ENCODE measurements at regions not wholly inside any gene's neighbourhood (a gene's known extent, or its start where the extent isn't known, plus 50 kb on each side); places are given as distances from the start of the nearest gene placed in this dataset.

- TF ChIP-seq EZH2 (IDR thresholded peaks at IDR 0.05; ENCODE audit: insufficient read depth, poor library complexity, severe bottlenecking) (no peak), EZH2phosphoT487 (IDR thresholded peaks at IDR 0.05; ENCODE audit: insufficient read depth, low read depth) (no peak)
- DNase-seq: no peak
- Histone ChIP-seq H3K4me1 (ENCODE audit: insufficient read depth) (no peaks in the 10 kb centered on the region), H3K4me3 (no peak overlapping the region), H2AFZ (no peak overlapping the region), H3K9me3 (ENCODE audit: low read depth) (no peaks in the 10 kb centered on the region), H3K9me2 (ENCODE audit: insufficient read depth) (no peaks in the 10 kb centered on the region), H3F3A (ENCODE audit: insufficient read depth) (no peaks in the 10 kb centered on the region), H3K27ac (no peak overlapping the region), H3K36me3 (ENCODE audit: low read depth) (no peaks in the 10 kb centered on the region), H3K79me2 (ENCODE audit: insufficient read depth) (no peaks in the 10 kb centered on the region), H3K4me2 (ENCODE audit: unreplicated experiment) (no peak overlapping the region), H4K20me1 (ENCODE audit: insufficient read depth) (no peaks in the 10 kb centered on the region), H3K9ac (no peak overlapping the region), H3K27me3 (replicated peaks; ENCODE audit: insufficient read depth) (0 out of 2 replicates have a peak, but pooled peaks cover 9% of the 10 kb centered on the region)
- in situ Hi-C loops (cut with MboI): no loop called here
- 62 to 67% methylated on average over 10 of the region's 10 CpGs for WGBS, 2 experiments (ENCODE audit: low coverage in 1 of 2, low lambda C conversion rate in 2 of 2, missing lambda C conversion rate in 2 of 2)
These were observed 84.9 kb upstream of the CXADR start for GRCh38 chr21:17427831-17428483.

DNA sequence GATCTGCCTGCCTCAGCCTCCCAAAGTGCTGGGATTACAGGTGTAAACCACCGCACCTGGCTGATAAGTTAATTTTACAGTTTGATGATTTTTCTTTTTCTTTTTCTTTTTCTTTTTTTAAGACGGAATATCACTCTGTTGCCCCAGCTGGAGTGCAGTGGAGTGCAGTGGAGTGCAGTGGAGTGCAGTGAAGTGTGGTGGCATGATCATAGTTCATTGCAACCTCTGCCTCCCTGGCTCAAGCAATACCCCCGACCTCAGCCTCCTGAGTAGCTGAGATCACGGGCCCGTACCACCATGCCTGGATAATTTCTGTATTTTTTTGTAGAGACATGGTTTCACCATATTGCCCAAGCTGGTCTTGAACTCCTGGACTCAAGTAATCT, 84.4 kb upstream of the CXADR start:
- H3K27me3 ChIP-seq (replicated peaks; ENCODE audit: insufficient read depth): 0 out of 2 replicates have a peak, but pooled peaks cover 9% of the 10 kb centered on the region
- in situ Hi-C loops (cut with MboI): no loop called here
- H3K4me1 ChIP-seq (ENCODE audit: insufficient read depth): no peaks in the 10 kb centered on the region
- H3F3A ChIP-seq (ENCODE audit: insufficient read depth): no peaks in the 10 kb centered on the region
- WGBS, 2 experiments (ENCODE audit: low coverage in 1 of 2, low lambda C conversion rate in 2 of 2, missing lambda C conversion rate in 2 of 2): 83 to 87% methylated on average over 5 of the region's 5 CpGs
- H3K4me3 ChIP-seq: no peak overlapping the region
- H3K79me2 ChIP-seq (ENCODE audit: insufficient read depth): no peaks in the 10 kb centered on the region
- no peaks in the 10 kb centered on the region for H4K20me1 ChIP-seq (ENCODE audit: insufficient read depth)
- no peak overlapping the region for H2AFZ ChIP-seq
- no peak overlapping the region for H3K4me2 ChIP-seq (ENCODE audit: unreplicated experiment)
- H3K9ac ChIP-seq: no peak overlapping the region
- no peak overlapping the region for H3K27ac ChIP-seq
- no peaks in the 10 kb centered on the region for H3K9me2 ChIP-seq (ENCODE audit: insufficient read depth)
- no peak for DNase-seq
- no peaks in the 10 kb centered on the region for H3K36me3 ChIP-seq (ENCODE audit: low read depth)
- H3K9me3 ChIP-seq (ENCODE audit: low read depth): no peaks in the 10 kb centered on the region
- no peak for TF ChIP-seq EZH2phosphoT487 (IDR thresholded peaks at IDR 0.05; ENCODE audit: insufficient read depth, low read depth)

- Histone ChIP-seq H3K9me3 (ENCODE audit: low read depth) (no peaks in the 10 kb centered on the region), H3K9me2 (ENCODE audit: insufficient read depth) (no peaks in the 10 kb centered on the region), H3K4me1 (ENCODE audit: insufficient read depth) (no peaks in the 10 kb centered on the region), H2AFZ (no peak overlapping the region), H3K79me2 (ENCODE audit: insufficient read depth) (no peaks in the 10 kb centered on the region), H3K27ac (no peak overlapping the region), H3K36me3 (ENCODE audit: low read depth) (no peaks in the 10 kb centered on the region), H3K4me3 (no peak overlapping the region), H3F3A (ENCODE audit: insufficient read depth) (no peaks in the 10 kb centered on the region), H3K4me2 (ENCODE audit: unreplicated experiment) (no peak overlapping the region), H4K20me1 (ENCODE audit: insufficient read depth) (no peaks in the 10 kb centered on the region), H3K9ac (no peak overlapping the region), H3K27me3 (replicated peaks; ENCODE audit: insufficient read depth) (0 out of 2 replicates have a peak, but pooled peaks cover 9% of the 10 kb centered on the region)
- TF ChIP-seq EZH2 (IDR thresholded peaks at IDR 0.05; ENCODE audit: insufficient read depth, poor library complexity, severe bottlenecking) (no peak), EZH2phosphoT487 (IDR thresholded peaks at IDR 0.05; ENCODE audit: insufficient read depth, low read depth) (no peak)
- in situ Hi-C loops (cut with MboI): no loop called here
- no peak for DNase-seq
- WGBS, 2 experiments (ENCODE audit: low coverage in 1 of 2, low lambda C conversion rate in 2 of 2, missing lambda C conversion rate in 2 of 2): 68 to 74% methylated on average over 5 of the region's 5 CpGs
These were observed 83.9 kb upstream of the CXADR start for GRCh38 chr21:17428980-17429379.

DNA sequence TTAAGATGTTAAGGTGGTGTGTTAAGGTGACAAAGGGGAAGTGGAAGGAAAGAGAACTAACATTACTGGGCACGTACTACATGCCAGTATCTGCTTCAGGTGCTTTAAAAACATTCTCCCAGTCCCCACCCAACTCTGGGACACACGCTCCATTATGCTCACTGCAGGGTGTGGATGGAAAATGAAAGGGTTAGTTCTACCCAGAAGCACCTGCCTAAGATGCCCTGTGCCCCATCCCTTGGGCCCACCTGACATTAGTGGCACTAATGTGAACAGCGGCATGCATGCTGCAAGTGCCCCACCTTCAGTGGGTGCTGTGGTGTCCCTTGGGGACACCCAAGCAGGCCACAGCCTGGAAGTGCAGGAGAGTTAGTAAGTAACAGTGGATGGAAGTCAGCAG, 82.9 kb upstream of the CXADR start:
- no peaks in the 10 kb centered on the region for H3K79me2 ChIP-seq (ENCODE audit: insufficient read depth)
- no peak for DNase-seq
- no peaks in the 10 kb centered on the region for H3K9me3 ChIP-seq (ENCODE audit: low read depth)
- no peaks in the 10 kb centered on the region for H3F3A ChIP-seq (ENCODE audit: insufficient read depth)
- no peaks in the 10 kb centered on the region for H3K4me1 ChIP-seq (ENCODE audit: insufficient read depth)
- 0 out of 2 replicates have a peak, but pooled peaks cover 9% of the 10 kb centered on the region for H3K27me3 ChIP-seq (replicated peaks; ENCODE audit: insufficient read depth)
- H3K36me3 ChIP-seq (ENCODE audit: low read depth): no peaks in the 10 kb centered on the region
- no peak overlapping the region for H3K4me3 ChIP-seq
- H2AFZ ChIP-seq: no peak overlapping the region
- no peaks in the 10 kb centered on the region for H4K20me1 ChIP-seq (ENCODE audit: insufficient read depth)
- TF ChIP-seq EZH2 (IDR thresholded peaks at IDR 0.05; ENCODE audit: insufficient read depth, poor library complexity, severe bottlenecking): no peak
- no peak for TF ChIP-seq EZH2phosphoT487 (IDR thresholded peaks at IDR 0.05; ENCODE audit: insufficient read depth, low read depth)
- H3K4me2 ChIP-seq (ENCODE audit: unreplicated experiment): no peak overlapping the region
- 84 to 91% methylated on average over 3 of the region's 3 CpGs for WGBS, 2 experiments (ENCODE audit: low coverage in 1 of 2, low lambda C conversion rate in 2 of 2, missing lambda C conversion rate in 2 of 2)
- in situ Hi-C loops (cut with MboI): no loop called here
- no peaks in the 10 kb centered on the region for H3K9me2 ChIP-seq (ENCODE audit: insufficient read depth)
- no peak overlapping the region for H3K9ac ChIP-seq
- H3K27ac ChIP-seq: no peak overlapping the region

GRCh38 chr21:17432732-17433057, 80.1 kb upstream of the CXADR start:
- Histone ChIP-seq H4K20me1 (ENCODE audit: insufficient read depth) (no peaks in the 10 kb centered on the region), H2AFZ (no peak overlapping the region), H3K27ac (no peak overlapping the region), H3K79me2 (ENCODE audit: insufficient read depth) (no peaks in the 10 kb centered on the region), H3K27me3 (replicated peaks; ENCODE audit: insufficient read depth) (peaks cover 2% of the 10 kb centered on the region; the same call in 1 of the 2 replicates), H3K36me3 (ENCODE audit: low read depth) (no peaks in the 10 kb centered on the region), H3K4me2 (ENCODE audit: unreplicated experiment) (no peak overlapping the region), H3F3A (ENCODE audit: insufficient read depth) (no peaks in the 10 kb centered on the region), H3K4me3 (no peak overlapping the region), H3K9me3 (ENCODE audit: low read depth) (no peaks in the 10 kb centered on the region), H3K4me1 (ENCODE audit: insufficient read depth) (no peaks in the 10 kb centered on the region), H3K9ac (no peak overlapping the region), H3K9me2 (ENCODE audit: insufficient read depth) (no peaks in the 10 kb centered on the region)
- 79 to 81% methylated on average over 2 to 3 of the region's 3 CpGs for WGBS, 2 experiments (ENCODE audit: low coverage in 1 of 2, low lambda C conversion rate in 2 of 2, missing lambda C conversion rate in 2 of 2)
- no peak for TF ChIP-seq EZH2 (IDR thresholded peaks at IDR 0.05; ENCODE audit: insufficient read depth, poor library complexity, severe bottlenecking)
- TF ChIP-seq EZH2phosphoT487 (IDR thresholded peaks at IDR 0.05; ENCODE audit: insufficient read depth, low read depth): no peak
- in situ Hi-C loops (cut with MboI): no loop called here
- no peak for DNase-seq

All from GM23248 (cell line).